Stimulated activated CD4-positive, alpha-beta T cell treated with anti-CD3 and anti-CD28 coated beads, TNF-alpha, amount 100 ng/mL, for 24 hours (primary cell): ENCODE measurements at regions not wholly inside any gene's neighbourhood (a gene's known extent, or its start where the extent isn't known, plus 50 kb on each side); places are given as distances from the start of the nearest gene placed in this dataset.

ENCODE experiments used
- DNase-seq, 3 experiments: peaks; one replicate each; pipeline ENCODE4 v3.0.0-alpha.2; 2020; ENCODE audit warnings: low read depth in 3 of 3

- no peak for DNase-seq
These were observed 217.9 kb upstream of the DCBLD2 start for GRCh38 chr3:99119385-99119784.

- DNase-seq = no peak
These were observed 216.9 kb upstream of the DCBLD2 start for GRCh38 chr3:99118381-99118780.

GRCh38 chr3:99114565-99115291, 213.2 kb upstream of the DCBLD2 start:
- no peak for DNase-seq

GRCh38 chr3:99111235-99111634, 209.7 kb upstream of the DCBLD2 start:
- no peak for DNase-seq

- no peak for DNase-seq
These were observed 208.9 kb upstream of the DCBLD2 start for GRCh38 chr3:99110401-99110800.

GRCh38 chr3:99108508-99108907, 207.0 kb upstream of the DCBLD2 start:
- DNase-seq = no peak

GRCh38 chr3:99094606-99095005, 193.1 kb upstream of the DCBLD2 start:
- no peak for DNase-seq

GRCh38 chr3:99087277-99087676, 185.8 kb upstream of the DCBLD2 start:
- DNase-seq = no peak

- no peak for DNase-seq
These were observed 183.3 kb upstream of the DCBLD2 start for GRCh38 chr3:99084826-99085225.

- DNase-seq = no peak
These were observed 182.7 kb upstream of the DCBLD2 start for GRCh38 chr3:99084156-99084555.

GRCh38 chr3:99071096-99071495, 169.6 kb upstream of the DCBLD2 start:
- no peak for DNase-seq

- no peak for DNase-seq
These were observed 168.5 kb upstream of the DCBLD2 start for GRCh38 chr3:99069973-99070372.

- DNase-seq = no peak
These were observed 165.4 kb upstream of the DCBLD2 start for GRCh38 chr3:99066863-99067262.

- no peak for DNase-seq
These were observed 147.7 kb upstream of the DCBLD2 start for GRCh38 chr3:99049164-99049563.

GRCh38 chr3:99041747-99042146, 140.3 kb upstream of the DCBLD2 start:
- DNase-seq = no peak

- DNase-seq = no peak
These were observed 130.3 kb upstream of the DCBLD2 start for GRCh38 chr3:99031778-99032177.

GRCh38 chr3:99023590-99024192, 122.2 kb upstream of the DCBLD2 start:
- DNase-seq = no peak

- no peak for DNase-seq
These were observed 120.0 kb upstream of the DCBLD2 start for GRCh38 chr3:99021466-99021865.

GRCh38 chr3:99016452-99016851, 115.0 kb upstream of the DCBLD2 start:
- DNase-seq = no peak

- DNase-seq = no peak
These were observed 112.4 kb upstream of the DCBLD2 start for GRCh38 chr3:99013777-99014315.

GRCh38 chr3:99013077-99013476, 111.6 kb upstream of the DCBLD2 start:
- DNase-seq = no peak

GRCh38 chr3:99012051-99012450, 110.6 kb upstream of the DCBLD2 start:
- DNase-seq = no peak

GRCh38 chr3:99009851-99010250, 108.4 kb upstream of the DCBLD2 start:
- DNase-seq = no peak
